Muscle of back (tissue), 3 donors: ENCODE measurements at regions not wholly inside any gene's neighbourhood (a gene's known extent, or its start where the extent isn't known, plus 50 kb on each side); places are given as distances from the start of the nearest gene placed in this dataset.
"Not testable (repeated sequence)": the region's sequence is repeated elsewhere in the genome, so short reads cannot be mapped to it uniquely, and the experiment has no call there.

Experiments
- DNase-seq, 3 donors: peaks; one replicate each; pipeline versions ENCODE4 v3.0.0 to v3.0.0-alpha.2; 2013

DNA sequence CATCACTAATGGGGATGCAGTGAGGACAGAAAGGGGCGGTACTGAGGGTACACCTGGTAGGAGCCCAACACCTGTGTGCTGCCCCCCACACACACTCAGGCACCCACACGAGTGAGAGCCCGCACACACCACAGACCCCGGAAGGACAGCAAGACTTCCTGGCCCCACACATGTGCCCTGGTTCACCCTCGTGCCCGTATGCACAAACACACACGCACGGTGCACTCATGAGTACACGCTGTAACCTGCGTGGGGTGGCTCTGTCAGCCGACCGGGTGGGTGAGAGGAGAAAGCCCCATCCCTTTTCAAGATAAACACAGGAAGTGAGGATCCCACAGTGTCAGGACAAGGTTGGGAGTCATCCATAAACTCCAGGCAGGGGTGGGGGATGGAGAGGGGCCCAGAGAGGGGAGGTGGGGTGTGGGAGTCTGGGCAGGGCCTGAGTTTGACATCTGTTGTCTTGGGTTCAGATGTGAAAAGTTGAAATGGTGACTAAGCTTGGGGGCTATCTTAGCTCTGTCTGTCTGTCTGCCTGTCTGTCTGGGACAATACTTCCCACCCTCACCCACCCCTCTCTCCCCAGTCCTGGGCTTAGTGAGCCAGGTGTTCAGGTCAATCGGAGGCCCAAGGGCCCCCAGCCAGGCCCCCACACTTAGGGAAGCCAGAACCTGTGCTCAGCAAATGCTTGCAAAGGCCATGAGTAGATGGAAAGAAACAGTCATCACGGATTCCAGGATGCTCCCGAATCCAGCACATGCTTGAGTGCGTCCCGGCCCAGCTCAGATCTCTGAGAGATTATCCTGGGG, 119.8 kb upstream of the ZBTB40 start:
- peak; percentile 29 to 73 (median 49) for DNase-seq

DNA sequence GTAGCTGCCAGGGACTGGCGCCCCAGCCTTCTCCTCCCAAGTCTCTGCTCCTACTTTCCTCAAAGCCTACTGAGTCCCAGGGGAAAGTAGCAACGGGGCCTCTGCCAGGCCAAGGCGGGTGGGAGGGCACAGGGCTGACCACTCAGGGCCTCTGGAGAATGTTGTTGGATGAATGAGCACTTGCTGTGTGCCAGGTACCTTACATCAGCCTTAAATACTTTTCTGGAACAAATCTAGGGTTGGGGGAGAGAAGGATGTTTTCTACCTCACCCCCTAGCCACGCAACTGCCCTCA, 119.3 kb upstream of the ZBTB40 start:
- DNase-seq = no peak

- DNase-seq = no peak
Measured at GRCh38 chr1:22332795-22333499, 118.7 kb upstream of the ZBTB40 start.

- DNase-seq = no peak
Measured at GRCh38 chr1:22333516-22334121, 118.0 kb upstream of the ZBTB40 start.

GRCh38 chr1:22334860-22335550, 116.6 kb upstream of the ZBTB40 start:
- DNase-seq = no peak

- not testable (repeated sequence) for DNase-seq
Measured at GRCh38 chr1:22336274-22336673, 115.4 kb upstream of the ZBTB40 start.

DNA sequence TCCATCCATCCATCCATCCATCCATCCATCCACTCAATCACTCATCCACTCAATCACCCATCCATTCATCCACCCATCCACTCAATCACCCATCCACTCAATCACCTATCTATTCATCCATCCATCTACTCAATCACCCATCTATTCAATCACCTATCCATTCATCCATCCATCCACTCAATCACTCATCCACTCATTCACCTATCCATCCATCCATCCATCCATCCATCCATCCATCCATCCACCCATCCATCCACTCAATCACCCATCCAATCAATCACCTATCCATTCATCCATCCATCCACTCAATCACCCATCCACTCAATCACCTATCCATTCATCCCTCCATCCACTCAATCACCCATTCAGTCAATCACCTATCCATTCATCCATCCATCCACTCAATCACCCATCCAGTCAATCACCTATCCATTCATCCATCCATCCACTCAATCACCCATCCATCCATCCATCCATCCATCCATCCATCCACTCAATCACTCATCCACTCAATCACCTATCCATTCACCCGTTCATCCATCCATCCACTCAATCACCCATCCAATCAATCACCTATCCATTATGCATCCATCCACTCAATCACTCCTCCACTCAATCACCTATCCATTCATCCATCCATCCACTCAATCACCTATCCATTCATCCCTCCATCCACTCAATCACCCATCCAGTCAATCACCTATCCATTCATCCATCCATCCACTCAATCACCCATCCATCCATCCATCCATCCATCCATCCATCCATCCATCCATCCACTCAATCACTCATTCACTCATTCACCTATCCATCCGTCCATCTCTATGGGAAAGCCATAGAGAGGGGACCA, 114.7 kb upstream of the ZBTB40 start:
- DNase-seq = not testable (repeated sequence)

- DNase-seq = no peak
Measured at GRCh38 chr1:22338071-22338765, 113.4 kb upstream of the ZBTB40 start.

DNA sequence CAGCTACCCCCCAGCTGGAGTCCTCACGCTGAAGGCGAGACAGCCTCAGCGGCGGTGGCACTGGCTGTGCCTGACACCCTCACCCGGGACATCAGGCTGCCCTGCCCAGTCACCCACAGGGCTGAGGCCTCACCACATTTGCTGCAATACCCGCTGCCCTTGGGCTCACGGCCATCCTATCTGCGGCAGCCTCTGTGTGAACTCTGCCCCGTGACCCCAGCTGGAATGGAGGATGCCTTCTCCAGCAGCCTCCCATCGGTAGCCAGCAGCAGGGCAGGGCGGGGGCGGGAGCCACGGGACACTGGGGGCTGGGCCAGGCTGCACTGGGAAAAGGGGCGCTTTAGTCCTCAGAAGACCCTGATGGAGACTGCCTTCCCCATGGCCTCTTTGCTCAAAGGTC, 112.4 kb upstream of the ZBTB40 start:
- DNase-seq = no peak

- no peak for DNase-seq
Measured at GRCh38 chr1:22340066-22340465, 111.6 kb upstream of the ZBTB40 start.

DNA sequence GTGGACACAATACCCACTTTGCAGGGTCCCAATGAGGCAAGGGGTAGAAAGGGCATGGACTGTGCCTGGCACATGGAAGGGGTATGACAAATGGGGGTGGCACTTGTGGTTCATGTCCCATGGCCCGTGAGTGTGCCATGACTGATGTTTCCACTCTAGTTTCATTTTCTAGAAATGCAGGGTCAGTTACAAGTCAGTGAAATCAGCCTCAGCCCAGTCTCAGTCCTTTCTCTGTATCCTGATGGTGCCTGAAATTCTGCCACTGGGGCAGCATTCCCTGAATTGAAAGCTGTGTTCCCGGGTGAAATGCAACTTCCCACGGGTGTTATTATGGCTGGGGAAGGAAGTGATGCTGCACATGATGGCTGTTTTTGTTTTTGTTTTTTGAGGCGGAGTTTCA, 110.8 kb upstream of the ZBTB40 start:
- no peak for DNase-seq

- DNase-seq = peak; percentile 49 to 81 (median 61)
Measured at GRCh38 chr1:22341791-22342605, 109.7 kb upstream of the ZBTB40 start.

GRCh38 chr1:22342734-22343191, 108.9 kb upstream of the ZBTB40 start:
- peak in 1 of 3 donors; percentile 12 for DNase-seq

DNA sequence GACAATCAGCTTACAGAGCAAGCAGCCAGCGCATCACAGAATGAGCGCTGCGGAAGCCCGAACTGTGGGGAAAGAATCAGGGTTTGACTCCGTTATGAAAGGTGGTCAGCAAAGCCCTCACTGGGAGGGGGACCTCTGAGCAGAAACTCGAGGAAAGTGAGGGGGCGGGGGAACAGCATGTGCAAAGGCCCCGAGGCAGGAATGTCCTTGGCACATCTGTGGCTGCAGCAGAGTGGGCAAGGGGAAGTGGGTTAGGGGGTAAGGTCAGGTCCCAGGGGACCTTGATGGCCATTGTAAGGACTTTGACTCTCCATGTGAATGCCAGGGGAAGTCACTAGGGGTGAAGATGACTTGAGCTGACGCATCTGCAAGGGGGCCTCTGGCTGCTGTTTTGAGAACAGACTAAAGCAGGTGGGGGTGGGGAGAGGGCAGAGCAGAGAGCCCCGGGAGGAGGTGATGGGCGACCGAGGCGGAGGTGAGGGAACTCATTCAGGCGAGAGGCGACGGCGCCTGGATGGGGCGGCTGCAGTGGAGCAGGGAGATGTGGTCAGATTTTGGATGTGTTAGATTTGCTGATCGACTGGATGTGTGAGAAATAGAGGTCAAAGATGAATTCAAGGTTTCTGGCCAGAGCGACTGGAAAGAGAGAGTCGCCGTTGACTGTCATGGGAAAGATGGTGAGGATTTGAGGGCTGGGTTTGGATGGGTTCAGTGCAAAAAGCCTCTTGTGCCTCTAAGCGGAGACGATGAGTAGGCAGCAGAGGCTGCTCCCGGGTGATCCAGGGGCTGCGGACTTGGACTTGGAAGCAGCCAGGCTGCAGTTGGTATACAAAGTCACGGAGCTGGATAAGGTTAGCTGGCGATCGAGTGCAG, 108.0 kb upstream of the ZBTB40 start:
- DNase-seq = peak in 2 of 3 donors; percentile 22 to 46

GRCh38 chr1:22344329-22344630, 107.4 kb upstream of the ZBTB40 start:
- peak in 2 of 3 donors; percentile 15 to 45 for DNase-seq

GRCh38 chr1:22344851-22345560, 106.6 kb upstream of the ZBTB40 start:
- DNase-seq = no peak

- no peak for DNase-seq
Measured at GRCh38 chr1:22347854-22348760, 103.5 kb upstream of the ZBTB40 start.
